ENCODE measurements at regions not wholly inside any gene's neighbourhood (a gene's known extent, or its start where the extent isn't known, plus 50 kb on each side); places are given as distances from the start of the nearest gene placed in this dataset.
A peak's percentile ranks its signal among the peaks of the same experiment; 100 is the strongest.
"Not testable (repeated sequence)": the region's sequence is repeated elsewhere in the genome, so short reads cannot be mapped to it uniquely, and the experiment has no call there.

DNA sequence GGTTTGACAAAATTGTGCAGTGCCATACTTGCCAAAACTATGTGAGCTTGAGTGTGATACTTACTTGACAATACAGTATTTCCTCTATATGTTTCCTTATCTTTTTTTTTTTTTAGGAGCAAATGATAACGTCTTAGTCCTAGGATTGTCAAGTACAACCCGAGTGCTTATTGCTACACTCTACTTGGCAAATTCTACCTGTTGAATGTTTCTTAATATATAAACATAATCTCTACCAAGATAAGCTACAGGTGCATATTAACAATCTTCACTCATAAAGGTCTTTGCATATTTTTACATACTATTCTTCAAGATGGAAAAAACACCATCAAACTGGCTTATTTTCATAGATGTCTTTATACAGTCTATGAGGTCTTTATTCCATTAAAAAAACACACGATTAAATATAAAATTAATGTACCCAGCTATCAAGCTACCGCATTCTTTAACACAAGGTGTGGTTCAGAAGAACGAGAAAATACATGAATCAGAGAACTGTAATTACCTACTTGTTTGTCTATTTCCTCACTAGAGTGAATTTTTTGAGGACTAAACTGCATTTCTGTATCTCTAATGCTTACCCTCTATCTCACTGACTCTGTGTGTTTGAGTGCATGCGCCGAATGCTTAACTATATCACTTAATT is 76.1 kb upstream of the PDSS1 start:
- DNase-seq, result no peak

- DNase-seq, result peak in 4 of 58 donors; percentile 3 to 13 (median 8)
Measured at GRCh38 chr10:26621889-26622711, 75.4 kb upstream of the PDSS1 start.

DNA sequence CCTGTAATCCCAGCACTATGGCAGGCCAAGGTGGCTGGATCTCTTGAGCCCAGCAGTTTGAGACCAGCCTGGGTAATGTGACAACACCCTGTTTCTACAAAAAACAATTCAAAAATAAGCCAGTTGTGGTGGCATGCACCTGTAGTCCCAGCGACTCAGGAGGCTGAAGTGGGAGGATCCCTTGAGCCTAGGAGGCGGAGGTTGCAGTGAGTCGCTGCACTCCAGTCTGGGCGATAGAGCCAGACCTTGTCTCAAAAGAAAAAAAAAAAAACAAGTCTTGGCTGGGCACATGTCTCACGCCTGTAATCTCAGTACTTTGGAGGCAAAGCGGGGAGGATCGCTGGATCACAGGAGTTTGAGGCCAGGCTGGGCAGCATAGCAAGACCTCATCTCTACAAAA is 74.6 kb upstream of the PDSS1 start:
- DNase-seq, result no peak

DNA sequence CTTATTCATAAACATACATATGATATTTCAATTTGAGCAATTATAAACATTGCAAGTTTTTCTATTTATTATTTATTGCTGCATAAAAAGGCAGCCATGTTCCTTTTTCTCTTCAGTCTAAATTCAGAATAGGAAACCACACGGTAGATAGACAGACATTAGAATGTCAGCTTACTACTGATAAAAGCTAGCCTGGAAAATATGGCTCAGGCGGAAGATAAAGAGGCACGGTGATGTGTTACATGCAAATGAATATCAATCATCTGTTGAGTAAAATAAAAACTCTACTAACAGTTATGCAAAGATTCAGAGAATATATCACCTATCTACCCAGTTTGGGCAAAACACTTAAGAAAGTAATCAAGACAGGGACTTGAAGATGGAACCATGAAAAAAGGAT is 73.5 kb upstream of the PDSS1 start:
- DNase-seq, result no peak

DNA sequence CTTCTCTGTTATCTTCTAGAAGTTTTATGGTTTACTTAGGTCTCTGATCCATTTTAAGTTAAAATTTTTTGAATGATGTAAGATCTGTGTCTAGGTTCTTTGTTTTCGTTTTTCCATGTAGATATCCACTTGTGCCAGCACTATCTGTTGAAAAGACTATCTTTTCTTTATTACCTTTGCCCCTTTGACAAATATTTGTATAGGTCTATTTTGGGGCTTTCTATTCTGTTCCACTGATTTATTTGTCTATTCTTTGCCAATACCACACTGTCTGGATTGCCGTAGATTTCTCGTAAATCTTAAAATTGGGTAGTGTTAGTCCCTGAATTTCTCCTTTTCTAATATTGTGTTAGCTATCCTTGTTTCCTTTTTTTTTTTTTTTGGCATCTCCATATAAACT is 71.4 kb upstream of the PDSS1 start:
- no peak for DNase-seq

- DNase-seq, result no peak
Measured at GRCh38 chr10:26627324-26627723, 70.2 kb upstream of the PDSS1 start.

- DNase-seq, result no peak
Measured at GRCh38 chr10:26628395-26628794, 69.1 kb upstream of the PDSS1 start.

GRCh38 chr10:26632171-26632570 is 65.3 kb upstream of the PDSS1 start:
- not testable (repeated sequence) for DNase-seq

GRCh38 chr10:26634111-26634510 is 63.4 kb upstream of the PDSS1 start:
- not testable (repeated sequence) for DNase-seq

GRCh38 chr10:26637521-26638275 is 59.8 kb upstream of the PDSS1 start:
- DNase-seq, result no peak

- DNase-seq, result no peak
Measured at GRCh38 chr10:26640391-26640790, 57.1 kb upstream of the PDSS1 start.

DNA sequence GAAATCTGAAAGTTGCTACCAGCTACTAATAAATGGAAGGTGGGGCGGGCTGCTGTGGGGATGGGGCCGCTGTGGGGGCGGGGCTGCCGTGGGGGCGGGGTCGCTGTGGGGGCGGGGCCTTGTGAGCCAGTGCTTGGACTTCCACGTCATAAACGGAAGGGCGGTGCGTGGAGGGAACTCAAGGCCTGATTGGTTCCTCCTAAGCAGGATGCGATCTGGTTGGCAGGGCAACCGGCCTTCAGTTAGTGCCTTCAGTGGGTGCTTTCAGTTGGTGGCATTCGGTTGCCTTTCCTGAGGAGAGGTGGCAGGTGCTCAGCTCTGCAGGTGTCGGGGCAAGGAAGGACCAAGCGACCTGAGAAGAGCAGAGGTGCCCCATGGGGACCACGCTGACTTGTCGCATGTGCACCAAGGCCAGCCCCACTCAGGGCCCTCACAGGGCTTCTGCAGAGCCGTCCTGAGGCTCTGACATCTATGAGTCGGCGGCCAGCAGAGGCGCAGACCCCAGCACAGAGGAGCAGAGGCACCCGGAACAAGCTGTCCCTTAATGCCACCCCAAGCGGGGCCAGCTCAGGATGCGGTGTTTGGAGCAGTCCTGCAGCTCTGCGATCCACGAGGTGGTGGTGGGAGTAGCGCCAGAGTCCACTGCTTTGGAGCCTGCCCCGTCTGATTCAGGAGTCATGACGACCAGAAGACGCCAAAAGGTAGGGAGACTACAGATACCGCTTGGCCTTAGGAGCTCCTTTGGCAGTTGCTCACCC is 54.4 kb upstream of the PDSS1 start:
- no peak for DNase-seq

DNA sequence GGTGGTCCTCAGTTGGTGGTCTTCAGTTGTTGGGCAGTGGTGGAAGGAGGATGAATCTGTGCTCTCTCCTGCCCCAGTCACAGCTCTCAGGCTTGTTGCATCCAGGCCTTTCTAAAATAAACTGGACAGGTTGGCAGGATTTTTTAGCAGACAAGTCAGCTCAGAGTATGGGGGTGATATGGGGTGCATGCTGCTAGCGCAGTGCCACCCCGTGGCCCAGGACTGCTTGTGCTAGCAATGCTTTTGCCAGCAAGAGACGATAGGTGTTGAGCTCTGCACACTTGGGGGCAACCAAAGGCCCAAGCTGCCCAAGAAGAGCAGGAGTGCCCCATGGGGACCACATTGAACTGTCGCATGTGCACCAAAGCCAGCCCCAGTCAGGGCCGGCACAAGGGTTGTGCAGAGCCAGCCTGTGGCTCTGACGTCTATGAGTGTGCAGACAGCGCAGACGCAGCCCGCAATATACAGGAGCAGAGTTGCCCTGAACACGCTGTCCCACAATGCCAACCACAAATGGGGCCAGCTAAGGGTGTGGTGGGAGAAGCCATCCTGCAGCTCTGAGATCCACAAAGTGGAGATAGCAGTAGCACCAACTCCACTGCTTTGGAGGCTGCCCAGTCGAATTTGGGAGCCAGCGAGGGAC is 49.8 kb upstream of the PDSS1 start:
- DNase-seq, result no peak

All from anterior cingulate cortex (tissue), 58 donors.